Activated CD8-positive, alpha-beta T cell treated with anti-CD3 and anti-CD28 coated beads for 36 hours (primary cell): ENCODE measurements at regions not wholly inside any gene's neighbourhood (a gene's known extent, or its start where the extent isn't known, plus 50 kb on each side); places are given as distances from the start of the nearest gene placed in this dataset.

ENCODE experiments used
- ATAC-seq: fragments of 200-7000 bp; cut with Tn5 transposase; one replicate; pipeline ENCODE4 v1.10.0; 2021; ENCODE audit warnings: mild to moderate bottlenecking, moderate library complexity
- CTCF ChIA-PET: fragments of 350-600 bp; sonication (Branson Sonifier 250); formaldehyde crosslinking; loops from one replicate; lab custom pipeline; 2021; ENCODE audit warnings: antibody characterized with exemption; lab: Charles Lee
- POLR2A ChIA-PET: fragments of 350-600 bp; sonication (Branson Sonifier 250); formaldehyde crosslinking; loops from one replicate; lab custom pipeline; 2021; ENCODE audit warnings: antibody characterized with exemption; lab: Charles Lee
- DNase-seq: peaks from one replicate; pipeline ENCODE4 v3.0.0-alpha.2; 2020
- H3K27ac Mint-ChIP-seq: one replicate; pipeline ENCODE4 v1.8.0; 2021; ENCODE audit warnings: mild to moderate bottlenecking, mixed read lengths
- H3K27me3 Mint-ChIP-seq: one replicate; pipeline ENCODE4 v1.8.0; 2021; ENCODE audit warnings: mixed read lengths
- H3K36me3 Mint-ChIP-seq: one replicate; pipeline ENCODE4 v1.8.0; 2021; ENCODE audit warnings: low read depth, mixed read lengths
- H3K4me1 Mint-ChIP-seq: one replicate; pipeline ENCODE4 v1.8.0; 2021; ENCODE audit warnings: low read depth, mixed read lengths
- H3K4me3 Mint-ChIP-seq: one replicate; pipeline ENCODE4 v1.8.0; 2021; ENCODE audit warnings: mild to moderate bottlenecking, moderate library complexity, mixed read lengths
- H3K9me3 Mint-ChIP-seq: one replicate; pipeline ENCODE4 v1.8.0; 2021; ENCODE audit warnings: mixed read lengths
- intact Hi-C: fragments of 100-400 bp; cut with micrococcal nuclease; formaldehyde crosslinking; loops from one replicate; pipeline ENCODE4 v1.10.0; 2022
- TF ChIP-seq, protein P1 (sequence below): fragments of 200-600 bp; IDR thresholded peaks from one replicate; pipeline ENCODE4 v1.8.0; 2022; ENCODE audit warnings: antibody characterized with exemption, mild to moderate bottlenecking

DNA sequence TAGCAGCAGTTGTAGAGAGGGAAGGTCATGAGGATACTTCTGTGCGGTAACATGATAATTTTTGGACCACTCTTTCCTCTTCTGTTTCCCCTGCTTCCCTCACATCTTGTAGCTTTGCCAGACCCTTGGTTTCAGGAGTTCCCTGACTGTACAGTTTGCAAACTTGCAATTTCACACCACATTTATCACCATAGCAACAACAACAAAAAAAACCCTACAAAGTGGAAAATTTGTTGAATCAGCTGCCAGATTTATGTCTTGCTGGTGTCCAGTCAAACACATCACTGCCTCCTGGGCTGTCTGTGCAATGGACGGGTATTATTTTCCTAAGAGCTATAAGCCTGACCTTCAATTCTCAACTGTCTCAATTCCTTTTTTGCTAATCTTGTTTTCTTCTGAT is 751.6 kb downstream of the TLR4 start:
- CTCF ChIA-PET, result no interaction called here
- H3K36me3 Mint-ChIP-seq, result no peaks in the 10 kb centered on the region
- H3K27me3 Mint-ChIP-seq, result no peaks in the 10 kb centered on the region

DNA sequence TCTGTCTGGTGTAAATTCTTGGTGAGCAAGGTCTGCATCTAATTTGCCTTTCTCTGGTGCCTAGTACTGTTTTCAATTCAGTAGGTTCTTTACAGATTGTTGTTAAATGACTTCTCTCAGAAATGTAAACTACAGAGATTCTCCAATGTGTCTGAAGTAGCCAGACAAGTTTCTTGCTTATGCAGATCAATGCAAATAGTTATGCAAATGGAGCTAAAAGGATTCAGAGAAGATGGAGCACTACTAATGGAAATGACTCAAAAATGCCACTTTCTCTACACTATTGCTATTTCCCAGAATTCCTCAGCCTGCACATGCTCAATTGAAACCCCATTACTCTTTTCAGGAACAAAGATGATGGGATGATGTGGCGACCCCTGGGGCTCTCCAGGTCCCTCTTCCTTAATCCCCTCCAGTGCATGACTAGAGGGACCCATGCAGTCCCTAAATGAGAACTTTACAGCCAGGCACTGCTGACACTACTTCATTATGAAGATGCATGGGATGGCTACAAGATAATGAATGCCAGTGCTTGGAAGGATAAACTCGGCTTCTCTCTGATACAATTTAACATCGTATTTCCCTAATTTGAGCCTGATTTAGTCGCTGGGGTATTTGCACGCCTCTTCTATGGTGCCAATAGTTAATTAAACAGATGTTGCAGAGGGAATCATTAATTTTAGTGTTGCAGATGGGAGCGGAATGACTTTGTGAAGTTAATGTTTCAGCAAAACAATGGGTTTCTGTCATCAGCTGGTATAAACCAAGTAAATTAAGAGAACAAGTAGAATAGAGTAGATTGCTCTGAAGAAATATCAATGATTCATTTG is 753.2 kb downstream of the TLR4 start:
- Mint-ChIP-seq H3K9me3 (peaks cover 2% of the 10 kb centered on the region), H3K36me3 (no peaks in the 10 kb centered on the region), H3K27me3 (no peaks in the 10 kb centered on the region), H3K27ac (no peak overlapping the region), H3K4me1 (no peaks in the 10 kb centered on the region), H3K4me3 (no peak overlapping the region)
- CTCF ChIA-PET, result interaction anchor here (0.8 kb wide), 1 partner anchor 24 kb away, joined by 3 read pairs; no protein-coding TSS in a partner anchor
- TF ChIP-seq, protein P1, sequence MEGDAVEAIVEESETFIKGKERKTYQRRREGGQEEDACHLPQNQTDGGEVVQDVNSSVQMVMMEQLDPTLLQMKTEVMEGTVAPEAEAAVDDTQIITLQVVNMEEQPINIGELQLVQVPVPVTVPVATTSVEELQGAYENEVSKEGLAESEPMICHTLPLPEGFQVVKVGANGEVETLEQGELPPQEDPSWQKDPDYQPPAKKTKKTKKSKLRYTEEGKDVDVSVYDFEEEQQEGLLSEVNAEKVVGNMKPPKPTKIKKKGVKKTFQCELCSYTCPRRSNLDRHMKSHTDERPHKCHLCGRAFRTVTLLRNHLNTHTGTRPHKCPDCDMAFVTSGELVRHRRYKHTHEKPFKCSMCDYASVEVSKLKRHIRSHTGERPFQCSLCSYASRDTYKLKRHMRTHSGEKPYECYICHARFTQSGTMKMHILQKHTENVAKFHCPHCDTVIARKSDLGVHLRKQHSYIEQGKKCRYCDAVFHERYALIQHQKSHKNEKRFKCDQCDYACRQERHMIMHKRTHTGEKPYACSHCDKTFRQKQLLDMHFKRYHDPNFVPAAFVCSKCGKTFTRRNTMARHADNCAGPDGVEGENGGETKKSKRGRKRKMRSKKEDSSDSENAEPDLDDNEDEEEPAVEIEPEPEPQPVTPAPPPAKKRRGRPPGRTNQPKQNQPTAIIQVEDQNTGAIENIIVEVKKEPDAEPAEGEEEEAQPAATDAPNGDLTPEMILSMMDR, result no peak
- intact Hi-C loops, result no loop called here
- DNase-seq (no peak), ATAC-seq (no peak)
- POLR2A ChIA-PET, result no interaction called here

More for the DNA sequence above, 751.6 kb downstream of the TLR4 start:
- H3K9me3 Mint-ChIP-seq, result peaks cover 2% of the 10 kb centered on the region
- H3K4me3 Mint-ChIP-seq, result no peak overlapping the region
- ATAC-seq, result no peak
- H3K27ac Mint-ChIP-seq, result no peak overlapping the region
- POLR2A ChIA-PET, result no interaction called here
- intact Hi-C loops, result no loop called here
- TF ChIP-seq, protein P1, result no peak
- no peak for DNase-seq
- H3K4me1 Mint-ChIP-seq, result no peaks in the 10 kb centered on the region

DNA sequence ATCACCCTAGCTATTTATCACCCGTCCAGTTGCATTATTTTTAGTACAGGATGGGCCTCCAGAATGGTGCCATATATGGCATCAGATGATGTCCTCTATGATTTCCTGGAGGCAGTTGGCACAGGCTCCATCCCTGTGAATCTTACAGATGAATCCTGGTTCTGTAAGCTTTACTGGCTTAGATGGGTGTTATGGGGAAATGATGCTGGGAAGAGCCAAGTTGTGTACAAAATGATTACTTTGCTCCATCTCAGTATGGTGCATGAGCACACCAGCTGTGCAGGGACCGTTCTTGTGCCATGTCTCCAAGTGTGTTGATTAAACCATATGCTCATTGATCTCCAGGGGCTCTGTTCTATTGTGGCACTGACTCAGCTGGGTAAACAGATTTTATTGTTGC is 755.7 kb downstream of the TLR4 start:
- ChIA-PET POLR2A (no interaction called here), CTCF (no interaction called here)
- intact Hi-C loops, result no loop called here
- no peak for DNase-seq
- ATAC-seq, result no peak
- Mint-ChIP-seq H3K27ac (no peak overlapping the region), H3K36me3 (no peaks in the 10 kb centered on the region), H3K9me3 (peaks cover 2% of the 10 kb centered on the region), H3K27me3 (no peaks in the 10 kb centered on the region), H3K4me1 (no peaks in the 10 kb centered on the region), H3K4me3 (no peak overlapping the region)
- TF ChIP-seq, protein P1, result no peak

DNA sequence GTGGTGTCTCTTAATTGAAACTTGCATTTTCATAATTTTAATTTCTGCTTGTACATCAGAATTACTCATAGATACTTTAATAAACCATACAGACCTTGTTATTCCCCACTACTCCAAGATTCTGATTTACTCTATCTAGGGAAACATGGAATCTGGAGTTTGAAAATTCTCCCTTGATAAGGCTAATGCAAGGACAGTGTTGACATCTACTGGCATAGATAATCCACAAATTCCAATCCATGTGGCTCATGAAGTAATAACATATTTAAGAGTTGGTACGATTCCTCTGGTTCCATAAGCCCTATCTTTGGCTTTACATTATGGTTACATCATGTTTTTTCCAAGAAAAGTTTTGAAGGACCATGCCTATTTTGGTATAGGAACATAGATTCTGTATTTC is 759.2 kb downstream of the TLR4 start:
- CTCF ChIA-PET, result no interaction called here
- intact Hi-C loops, result no loop called here

DNA sequence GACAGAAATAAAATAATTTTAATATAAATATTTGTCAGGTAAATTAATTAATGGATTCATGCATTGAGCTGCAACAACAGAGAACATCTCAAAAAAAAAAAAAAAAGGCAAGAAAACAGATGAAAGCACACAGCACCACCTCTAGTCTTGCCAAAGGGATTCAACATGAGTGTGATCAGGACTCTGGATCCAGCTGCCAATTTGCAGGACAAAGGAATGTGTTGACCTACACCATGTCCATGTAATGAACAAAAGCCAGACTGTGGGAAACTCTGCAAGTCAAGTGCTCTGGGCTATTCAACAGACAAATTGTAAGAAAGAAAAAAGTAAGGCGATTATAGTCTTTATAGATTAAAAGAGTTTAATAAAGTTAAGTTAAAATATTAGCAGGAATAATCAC is 769.3 kb downstream of the TLR4 start:
- POLR2A ChIA-PET, result no interaction called here
- Mint-ChIP-seq H3K9me3 (no peaks in the 10 kb centered on the region), H3K36me3 (no peaks in the 10 kb centered on the region), H3K27me3 (peaks cover 2% of the 10 kb centered on the region), H3K4me3 (no peak overlapping the region), H3K27ac (no peak overlapping the region), H3K4me1 (no peaks in the 10 kb centered on the region)
- intact Hi-C loops, result no loop called here
- TF ChIP-seq, protein P1, result no peak
- CTCF ChIA-PET, result no interaction called here
- DNase-seq (no peak), ATAC-seq (no peak)

More for the DNA sequence above, 759.2 kb downstream of the TLR4 start:
- POLR2A ChIA-PET, result no interaction called here
- Mint-ChIP-seq H3K4me1 (no peaks in the 10 kb centered on the region), H3K4me3 (no peak overlapping the region), H3K27ac (no peak overlapping the region), H3K36me3 (no peaks in the 10 kb centered on the region), H3K27me3 (no peaks in the 10 kb centered on the region), H3K9me3 (peaks cover 2% of the 10 kb centered on the region)
- TF ChIP-seq, protein P1, result no peak
- ATAC-seq (no peak), DNase-seq (no peak)
